ENCODE measurements at regions not wholly inside any gene's neighbourhood (a gene's known extent, or its start where the extent isn't known, plus 50 kb on each side); places are given as distances from the start of the nearest gene placed in this dataset.

GRCh38 chr7:131008840-131009711, 275.1 kb upstream of the KLF14 start:
- TF ChIP-seq, protein P1, sequence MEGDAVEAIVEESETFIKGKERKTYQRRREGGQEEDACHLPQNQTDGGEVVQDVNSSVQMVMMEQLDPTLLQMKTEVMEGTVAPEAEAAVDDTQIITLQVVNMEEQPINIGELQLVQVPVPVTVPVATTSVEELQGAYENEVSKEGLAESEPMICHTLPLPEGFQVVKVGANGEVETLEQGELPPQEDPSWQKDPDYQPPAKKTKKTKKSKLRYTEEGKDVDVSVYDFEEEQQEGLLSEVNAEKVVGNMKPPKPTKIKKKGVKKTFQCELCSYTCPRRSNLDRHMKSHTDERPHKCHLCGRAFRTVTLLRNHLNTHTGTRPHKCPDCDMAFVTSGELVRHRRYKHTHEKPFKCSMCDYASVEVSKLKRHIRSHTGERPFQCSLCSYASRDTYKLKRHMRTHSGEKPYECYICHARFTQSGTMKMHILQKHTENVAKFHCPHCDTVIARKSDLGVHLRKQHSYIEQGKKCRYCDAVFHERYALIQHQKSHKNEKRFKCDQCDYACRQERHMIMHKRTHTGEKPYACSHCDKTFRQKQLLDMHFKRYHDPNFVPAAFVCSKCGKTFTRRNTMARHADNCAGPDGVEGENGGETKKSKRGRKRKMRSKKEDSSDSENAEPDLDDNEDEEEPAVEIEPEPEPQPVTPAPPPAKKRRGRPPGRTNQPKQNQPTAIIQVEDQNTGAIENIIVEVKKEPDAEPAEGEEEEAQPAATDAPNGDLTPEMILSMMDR (IDR thresholded peaks at IDR 0.05) = no peak
- TF ChIP-seq ZFX (IDR thresholded peaks at IDR 0.05; ENCODE audit: borderline replicate concordance) = no peak
- H3K27ac ChIP-seq = no peak overlapping the region

DNA sequence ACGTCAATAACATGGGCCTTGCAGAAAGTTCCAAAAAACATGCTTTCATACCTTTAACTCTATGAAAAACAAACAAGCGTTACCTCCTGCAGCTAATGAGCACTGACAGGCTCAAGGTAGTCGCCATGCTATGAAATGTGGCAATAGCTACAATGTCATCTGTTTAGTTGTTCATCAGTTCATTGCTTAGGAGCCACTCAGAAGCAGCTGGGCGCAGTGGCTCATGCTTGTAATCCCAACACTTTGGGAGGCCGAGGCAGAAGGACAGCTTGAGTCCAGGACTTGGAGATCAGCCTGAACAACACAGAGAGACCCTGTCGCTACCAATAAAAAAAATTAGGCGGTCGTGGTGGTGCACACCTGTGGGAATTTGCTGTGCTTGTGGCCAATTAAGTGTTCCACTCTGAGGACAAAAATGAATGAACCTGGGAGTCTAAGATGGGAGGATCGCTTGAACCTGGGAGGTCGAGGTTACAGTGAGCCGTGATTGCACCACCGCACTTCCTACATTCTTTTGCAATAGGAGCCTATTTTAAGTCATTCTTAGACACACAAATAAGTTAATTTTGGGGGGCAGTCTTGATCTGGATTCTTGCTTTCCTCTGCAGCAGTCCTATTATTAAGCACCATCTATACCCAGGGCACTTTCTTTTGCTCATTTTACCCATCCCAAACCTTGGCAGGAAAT, 276.2 kb upstream of the KLF14 start:
- TF ChIP-seq ZFX (IDR thresholded peaks at IDR 0.05; ENCODE audit: borderline replicate concordance) = no peak
- TF ChIP-seq, protein P1 (IDR thresholded peaks at IDR 0.05) = no peak
- no peak overlapping the region for H3K27ac ChIP-seq

GRCh38 chr7:131010717-131011431, 276.9 kb upstream of the KLF14 start:
- TF ChIP-seq, protein P1 (IDR thresholded peaks at IDR 0.05) = no peak
- no peak for TF ChIP-seq ZFX (IDR thresholded peaks at IDR 0.05; ENCODE audit: borderline replicate concordance)
- H3K27ac ChIP-seq = no peak overlapping the region

DNA sequence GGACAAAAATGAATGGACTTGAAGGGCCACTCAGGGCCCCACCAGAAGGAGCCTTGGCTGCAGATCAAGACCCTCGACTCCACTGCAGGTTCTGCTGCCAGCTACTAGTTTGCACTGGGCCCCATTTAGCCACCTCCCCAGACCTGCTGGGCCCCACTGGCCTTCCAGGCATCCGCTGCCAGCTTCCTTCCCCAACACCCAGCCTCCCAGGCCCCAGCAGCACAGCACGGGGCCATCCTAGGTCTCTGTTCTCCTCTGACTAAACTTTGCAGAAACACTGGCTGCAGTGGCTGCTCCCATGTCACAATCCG, 277.4 kb upstream of the KLF14 start:
- TF ChIP-seq, protein P1 (IDR thresholded peaks at IDR 0.05) = no peak
- TF ChIP-seq ZFX (IDR thresholded peaks at IDR 0.05; ENCODE audit: borderline replicate concordance) = no peak
- H3K27ac ChIP-seq = no peak overlapping the region

DNA sequence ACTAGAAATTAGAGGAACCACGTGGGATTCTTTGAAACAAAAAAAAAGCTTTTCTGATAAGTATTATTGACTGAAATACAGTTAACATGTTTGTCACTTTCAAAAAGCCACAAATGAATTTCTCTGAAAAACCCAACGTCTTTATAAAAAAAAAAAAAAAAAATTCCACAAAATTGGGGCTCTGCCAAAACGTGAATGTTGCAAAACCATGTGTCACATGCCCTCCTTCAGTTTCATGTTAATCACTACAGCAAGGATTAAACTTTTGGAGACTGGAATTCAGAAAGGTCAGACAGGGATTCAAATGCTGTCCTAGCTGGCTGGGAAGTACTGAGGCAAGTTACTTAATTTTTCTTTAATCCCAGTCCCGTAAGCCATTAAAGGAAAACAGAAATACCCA, 278.0 kb upstream of the KLF14 start:
- TF ChIP-seq, protein P1 (IDR thresholded peaks at IDR 0.05) = no peak
- no peak for TF ChIP-seq ZFX (IDR thresholded peaks at IDR 0.05; ENCODE audit: borderline replicate concordance)
- no peak overlapping the region for H3K27ac ChIP-seq

DNA sequence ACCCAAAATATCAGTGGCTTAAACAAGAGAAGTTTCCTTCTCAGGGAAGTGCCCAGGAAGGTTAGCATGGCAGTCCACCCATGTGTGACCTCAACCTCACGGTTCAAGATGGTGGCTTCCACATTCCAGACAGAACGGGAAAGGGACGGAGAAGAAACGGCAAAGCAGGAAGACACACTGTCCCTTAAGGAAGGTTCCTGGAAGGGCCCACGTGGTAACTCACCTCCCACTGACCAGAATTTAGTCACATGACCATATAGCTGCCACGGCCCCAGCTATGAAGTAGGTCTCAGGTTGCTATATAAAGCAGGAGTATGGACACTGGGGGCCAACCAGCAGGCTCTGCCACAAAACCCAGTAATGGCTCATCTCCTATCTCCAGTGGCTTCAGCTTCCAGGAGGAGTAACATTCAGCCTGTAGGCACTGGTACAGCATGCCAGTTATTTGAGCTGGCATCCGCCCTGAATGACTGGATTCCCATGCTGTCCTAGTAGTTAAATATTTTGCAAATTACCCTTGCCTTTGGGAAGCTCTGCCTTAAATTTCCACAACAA, 278.5 kb upstream of the KLF14 start:
- TF ChIP-seq, protein P1 (IDR thresholded peaks at IDR 0.05) = no peak
- TF ChIP-seq ZFX (IDR thresholded peaks at IDR 0.05; ENCODE audit: borderline replicate concordance) = no peak
- H3K27ac ChIP-seq = no peak overlapping the region

All from 22Rv1 (cell line).